ENCODE measurements at regions not wholly inside any gene's neighbourhood (a gene's known extent, or its start where the extent isn't known, plus 50 kb on each side); places are given as distances from the start of the nearest gene placed in this dataset.

DNA sequence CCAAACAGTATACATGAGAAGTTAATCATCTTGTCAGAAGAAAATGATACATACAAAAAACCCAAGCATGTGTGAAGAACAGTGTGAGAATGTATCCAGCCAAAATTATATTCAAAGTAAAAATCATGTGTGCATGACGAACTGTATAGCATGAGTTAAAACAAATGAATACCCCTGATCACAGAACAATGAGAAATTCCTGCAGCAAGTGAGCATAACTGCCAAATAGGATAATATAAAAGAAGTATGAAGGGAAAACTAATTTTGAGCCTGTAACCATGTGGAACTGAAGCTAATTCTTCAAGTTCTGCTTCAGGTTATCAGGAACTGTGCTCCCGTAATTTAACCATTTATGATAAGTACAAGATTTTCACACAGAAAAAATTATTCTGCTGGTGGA, 56.5 kb upstream of the AMN1 start:
- Histone ChIP-seq H3K36me3 (no peaks in the 10 kb centered on the region), H3K27ac (no peak overlapping the region), H3K4me1 (no peaks in the 10 kb centered on the region), H3K9me3 (no peaks in the 10 kb centered on the region), H3K9ac (ENCODE audit: low read depth in 2 of 2, low read length in 2 of 2) (no peak overlapping the region), H3K27me3 (no peaks in the 10 kb centered on the region), H3K4me3 (no peak overlapping the region)
- intact Hi-C loops (cut with DNase I) = no loop called here
- TF ChIP-seq, protein P1, sequence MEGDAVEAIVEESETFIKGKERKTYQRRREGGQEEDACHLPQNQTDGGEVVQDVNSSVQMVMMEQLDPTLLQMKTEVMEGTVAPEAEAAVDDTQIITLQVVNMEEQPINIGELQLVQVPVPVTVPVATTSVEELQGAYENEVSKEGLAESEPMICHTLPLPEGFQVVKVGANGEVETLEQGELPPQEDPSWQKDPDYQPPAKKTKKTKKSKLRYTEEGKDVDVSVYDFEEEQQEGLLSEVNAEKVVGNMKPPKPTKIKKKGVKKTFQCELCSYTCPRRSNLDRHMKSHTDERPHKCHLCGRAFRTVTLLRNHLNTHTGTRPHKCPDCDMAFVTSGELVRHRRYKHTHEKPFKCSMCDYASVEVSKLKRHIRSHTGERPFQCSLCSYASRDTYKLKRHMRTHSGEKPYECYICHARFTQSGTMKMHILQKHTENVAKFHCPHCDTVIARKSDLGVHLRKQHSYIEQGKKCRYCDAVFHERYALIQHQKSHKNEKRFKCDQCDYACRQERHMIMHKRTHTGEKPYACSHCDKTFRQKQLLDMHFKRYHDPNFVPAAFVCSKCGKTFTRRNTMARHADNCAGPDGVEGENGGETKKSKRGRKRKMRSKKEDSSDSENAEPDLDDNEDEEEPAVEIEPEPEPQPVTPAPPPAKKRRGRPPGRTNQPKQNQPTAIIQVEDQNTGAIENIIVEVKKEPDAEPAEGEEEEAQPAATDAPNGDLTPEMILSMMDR (IDR thresholded peaks at IDR 0.05) = no peak
- DNase-seq = no peak

DNA sequence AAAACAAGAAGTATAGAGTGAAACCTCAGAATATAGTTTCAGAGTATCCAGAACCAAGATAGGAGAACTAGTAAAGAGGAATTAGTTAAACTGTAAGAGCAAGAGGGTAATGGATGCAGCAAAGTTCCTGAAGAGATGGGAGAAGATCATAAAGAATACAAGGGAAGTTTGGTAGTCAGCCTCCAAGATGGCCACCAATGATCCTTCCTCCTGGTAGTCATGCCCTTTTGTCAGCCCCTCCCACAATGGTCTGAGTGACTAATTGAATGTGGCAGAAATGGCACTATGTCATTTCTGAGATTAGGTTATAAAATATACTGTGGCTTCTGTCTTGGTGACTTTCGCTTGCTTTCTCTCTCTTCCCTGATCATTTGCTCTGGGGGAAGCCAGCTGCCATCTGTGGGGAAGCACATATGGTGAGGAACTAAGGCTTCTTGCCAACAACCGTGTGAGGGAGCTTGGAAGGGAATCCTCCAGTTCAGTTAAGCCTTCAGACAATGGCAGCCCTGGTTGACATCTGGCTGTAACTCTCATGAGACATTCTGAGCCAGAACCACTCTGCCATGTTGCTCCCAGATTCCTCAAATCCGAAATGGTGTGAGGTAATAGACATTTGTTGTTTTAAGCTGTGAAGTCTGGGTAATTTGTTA, 55.3 kb upstream of the AMN1 start:
- Histone ChIP-seq H3K4me3 (no peak overlapping the region), H3K27ac (no peak overlapping the region), H3K27me3 (no peaks in the 10 kb centered on the region), H3K4me1 (no peaks in the 10 kb centered on the region), H3K36me3 (no peaks in the 10 kb centered on the region), H3K9me3 (no peaks in the 10 kb centered on the region), H3K9ac (ENCODE audit: low read depth in 2 of 2, low read length in 2 of 2) (no peak overlapping the region)
- no peak for DNase-seq
- TF ChIP-seq, protein P1 (IDR thresholded peaks at IDR 0.05) = no peak
- intact Hi-C loops (cut with DNase I) = no loop called here

DNA sequence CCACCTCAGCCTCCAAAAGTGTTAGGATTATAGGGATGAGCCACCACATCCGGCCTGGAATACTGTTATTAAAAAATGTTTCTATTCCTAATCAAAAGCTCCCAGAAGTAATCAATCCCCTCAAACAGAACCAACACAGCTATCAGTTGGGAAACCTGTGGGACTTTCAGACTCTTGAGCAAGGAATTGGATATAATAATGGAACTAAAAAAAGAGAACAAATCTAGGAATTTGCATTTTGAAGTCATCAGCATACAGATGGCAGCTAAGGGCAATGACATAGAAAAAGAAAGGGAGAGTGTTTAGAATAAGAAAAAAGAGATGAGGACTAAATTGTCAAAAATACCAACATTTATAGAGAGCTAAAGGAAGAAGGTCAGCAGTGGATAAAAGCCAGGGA, 54.7 kb upstream of the AMN1 start:
- intact Hi-C loops (cut with DNase I) = no loop called here
- no peaks in the 10 kb centered on the region for H3K36me3 ChIP-seq
- DNase-seq = no peak
- H3K4me3 ChIP-seq = no peak overlapping the region
- H3K9me3 ChIP-seq = no peaks in the 10 kb centered on the region
- H3K4me1 ChIP-seq = no peaks in the 10 kb centered on the region
- no peak overlapping the region for H3K27ac ChIP-seq
- TF ChIP-seq, protein P1 (IDR thresholded peaks at IDR 0.05) = no peak
- no peak overlapping the region for H3K9ac ChIP-seq (ENCODE audit: low read depth in 2 of 2, low read length in 2 of 2)
- no peaks in the 10 kb centered on the region for H3K27me3 ChIP-seq

DNA sequence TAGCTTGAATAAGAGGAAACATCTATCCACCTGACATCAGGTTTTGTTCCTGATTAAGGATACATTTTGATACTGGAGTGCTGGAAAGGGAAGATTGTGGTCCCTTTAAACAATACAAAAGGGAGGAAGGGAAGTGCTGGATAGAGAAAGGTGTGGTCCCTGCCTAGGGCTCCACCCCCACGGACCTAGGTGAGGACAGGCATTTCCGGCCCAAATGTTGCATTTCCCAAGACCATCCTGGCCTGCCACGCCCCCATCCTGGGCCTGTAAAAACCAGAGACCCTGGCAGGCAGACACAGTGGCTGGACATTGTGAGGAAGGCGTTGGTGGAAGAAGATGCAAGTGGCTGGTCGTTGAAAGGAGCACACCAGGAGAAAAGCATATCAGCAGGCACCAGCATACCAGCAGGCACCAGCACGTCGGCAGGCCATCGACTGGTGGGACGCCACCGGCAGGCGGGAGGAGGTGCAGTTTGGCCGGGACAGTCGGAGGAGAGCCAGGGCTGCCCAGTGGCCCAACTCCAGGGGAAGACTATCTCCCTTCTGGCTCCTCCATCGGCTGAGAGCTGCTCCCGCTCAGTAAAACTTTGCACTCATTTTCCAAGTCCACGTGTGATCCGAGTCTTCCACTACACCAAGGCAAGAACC, 53.2 kb upstream of the AMN1 start:
- Histone ChIP-seq H3K4me1 (no peaks in the 10 kb centered on the region), H3K9me3 (no peaks in the 10 kb centered on the region), H3K4me3 (no peak overlapping the region), H3K36me3 (no peaks in the 10 kb centered on the region), H3K9ac (ENCODE audit: low read depth in 2 of 2, low read length in 2 of 2) (no peak overlapping the region), H3K27me3 (no peaks in the 10 kb centered on the region), H3K27ac (no peak overlapping the region)
- TF ChIP-seq, protein P1 (IDR thresholded peaks at IDR 0.05) = no peak
- intact Hi-C loops (cut with DNase I) = no loop called here
- no peak for DNase-seq

DNA sequence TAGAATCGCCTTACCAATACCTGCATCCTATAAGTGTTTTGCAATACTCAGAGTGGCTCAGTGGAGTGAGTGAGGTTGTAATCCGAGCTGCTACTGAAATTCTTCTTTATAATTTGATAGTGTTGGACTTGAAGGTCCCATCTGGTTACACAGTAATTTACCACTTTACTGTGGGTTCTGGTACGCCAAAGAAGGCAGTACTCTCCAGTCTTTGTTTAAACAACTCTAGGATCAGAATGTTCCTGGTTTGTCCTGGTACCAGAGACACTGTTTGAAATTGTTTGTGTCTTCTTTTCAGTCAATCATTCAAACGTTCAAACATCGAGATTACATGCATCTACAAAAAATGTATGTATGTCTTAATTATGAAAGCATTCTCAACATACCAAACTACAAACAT, 51.3 kb upstream of the AMN1 start:
- no peaks in the 10 kb centered on the region for H3K27me3 ChIP-seq
- TF ChIP-seq, protein P1 (IDR thresholded peaks at IDR 0.05) = no peak
- H3K9me3 ChIP-seq = no peaks in the 10 kb centered on the region
- DNase-seq = no peak
- no peaks in the 10 kb centered on the region for H3K4me1 ChIP-seq
- intact Hi-C loops (cut with DNase I) = no loop called here
- H3K9ac ChIP-seq (ENCODE audit: low read depth in 2 of 2, low read length in 2 of 2) = no peak overlapping the region
- H3K27ac ChIP-seq = no peak overlapping the region
- H3K4me3 ChIP-seq = no peak overlapping the region
- no peaks in the 10 kb centered on the region for H3K36me3 ChIP-seq

All from colonic mucosa (tissue), 4 donors.